WERI-Rb-1 (cell line): ENCODE measurements at regions not wholly inside any gene's neighbourhood (a gene's known extent, or its start where the extent isn't known, plus 50 kb on each side); places are given as distances from the start of the nearest gene placed in this dataset.

Source experiments
- DNase-seq: peaks from one replicate; pipeline ENCODE4 v3.0.0-alpha.2; 2020
- H3K27ac ChIP-seq: fragments of 250-450 bp; sonication (Bioruptor Pico); 2 replicates; pipeline ENCODE4 v1.5.1; 2020; ENCODE audit warnings: mild to moderate bottlenecking, moderate library complexity
- H3K27me3 ChIP-seq: fragments of 250-450 bp; sonication (Bioruptor Pico); 2 replicates; pipeline ENCODE4 v1.5.1; 2021; ENCODE audit warnings: mild to moderate bottlenecking, low read depth, moderate library complexity; ENCODE audit not compliant: insufficient read depth, severe bottlenecking
- H3K36me3 ChIP-seq: fragments of 250-450 bp; sonication (Bioruptor Pico); 2 replicates; pipeline ENCODE4 v1.5.1; 2020; ENCODE audit warnings: mild to moderate bottlenecking, moderate library complexity
- H3K4me3 ChIP-seq: 2 replicates; pipeline ENCODE4 v1.5.1; 2011; ENCODE audit warnings: low read depth, mild to moderate bottlenecking, control low read depth, low read length
- H3K9me3 ChIP-seq: fragments of 250-450 bp; sonication (Bioruptor Pico); 2 replicates; pipeline ENCODE4 v1.5.1; 2021; ENCODE audit warnings: mild to moderate bottlenecking, moderate library complexity; ENCODE audit not compliant: severe bottlenecking
- TF ChIP-seq, protein P1 (sequence below): IDR thresholded peaks from 2 replicates; pipeline ENCODE4 v1.5.1; 2011; ENCODE audit warnings: low read depth, mild to moderate bottlenecking, control low read depth, inconsistent platforms, low read length

DNA sequence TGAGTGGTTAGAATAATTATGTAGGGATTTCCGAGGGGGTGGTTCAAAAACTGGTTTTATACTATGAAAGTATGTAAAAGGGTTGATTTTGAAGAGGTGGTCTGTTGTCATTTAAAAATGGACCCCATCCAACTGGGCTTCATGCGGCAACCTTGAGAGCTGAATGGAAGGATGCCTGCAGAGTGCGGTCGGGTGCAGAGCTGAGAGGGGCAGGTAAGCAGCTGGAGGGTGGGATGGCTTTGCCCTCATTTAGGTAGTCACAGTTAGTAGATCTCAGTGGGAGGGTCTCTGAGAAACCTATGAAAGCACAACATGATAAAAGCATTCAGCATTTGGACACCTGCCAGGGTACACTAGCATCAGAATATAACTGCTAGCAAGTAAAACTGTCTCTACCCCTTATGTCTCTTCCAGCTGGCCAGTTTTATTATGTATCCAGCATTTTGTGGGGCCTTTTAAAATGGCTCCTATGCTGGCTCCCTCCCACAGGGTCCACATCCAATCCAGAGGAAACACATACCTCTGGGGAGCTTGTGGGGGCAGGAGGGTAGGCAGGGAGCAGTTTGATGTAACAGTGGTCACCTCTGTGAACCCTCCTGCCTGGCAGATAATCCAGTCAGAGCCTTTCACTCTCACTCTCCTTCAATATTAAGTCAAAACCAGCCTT, 75.9 kb upstream of the MAGI2 start:
- no peaks in the 10 kb centered on the region for H3K27me3 ChIP-seq
- no peak for DNase-seq
- no peak overlapping the region for H3K27ac ChIP-seq
- H3K4me3 ChIP-seq: no peak overlapping the region
- TF ChIP-seq, protein P1, sequence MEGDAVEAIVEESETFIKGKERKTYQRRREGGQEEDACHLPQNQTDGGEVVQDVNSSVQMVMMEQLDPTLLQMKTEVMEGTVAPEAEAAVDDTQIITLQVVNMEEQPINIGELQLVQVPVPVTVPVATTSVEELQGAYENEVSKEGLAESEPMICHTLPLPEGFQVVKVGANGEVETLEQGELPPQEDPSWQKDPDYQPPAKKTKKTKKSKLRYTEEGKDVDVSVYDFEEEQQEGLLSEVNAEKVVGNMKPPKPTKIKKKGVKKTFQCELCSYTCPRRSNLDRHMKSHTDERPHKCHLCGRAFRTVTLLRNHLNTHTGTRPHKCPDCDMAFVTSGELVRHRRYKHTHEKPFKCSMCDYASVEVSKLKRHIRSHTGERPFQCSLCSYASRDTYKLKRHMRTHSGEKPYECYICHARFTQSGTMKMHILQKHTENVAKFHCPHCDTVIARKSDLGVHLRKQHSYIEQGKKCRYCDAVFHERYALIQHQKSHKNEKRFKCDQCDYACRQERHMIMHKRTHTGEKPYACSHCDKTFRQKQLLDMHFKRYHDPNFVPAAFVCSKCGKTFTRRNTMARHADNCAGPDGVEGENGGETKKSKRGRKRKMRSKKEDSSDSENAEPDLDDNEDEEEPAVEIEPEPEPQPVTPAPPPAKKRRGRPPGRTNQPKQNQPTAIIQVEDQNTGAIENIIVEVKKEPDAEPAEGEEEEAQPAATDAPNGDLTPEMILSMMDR: no peak
- H3K36me3 ChIP-seq: no peaks in the 10 kb centered on the region
- no peaks in the 10 kb centered on the region for H3K9me3 ChIP-seq

DNA sequence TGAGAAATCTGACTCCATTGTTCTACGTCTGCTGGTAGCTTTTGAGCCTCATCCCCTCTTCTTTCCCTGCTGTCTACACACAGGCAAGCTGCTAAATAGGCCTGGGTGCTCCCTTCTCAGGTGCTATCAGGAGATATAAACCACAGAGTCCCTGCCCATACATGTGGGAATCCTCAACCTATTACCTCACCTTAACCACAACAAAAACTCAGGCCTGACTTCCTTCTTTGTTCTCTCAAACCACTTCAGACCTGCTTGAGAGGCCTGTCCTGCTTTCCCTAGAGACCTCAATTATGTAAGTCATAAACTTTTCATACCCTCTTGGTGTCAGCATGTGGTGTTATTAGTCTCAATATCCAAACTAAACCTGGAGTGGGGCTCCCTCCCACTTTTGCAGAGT, 75.0 kb upstream of the MAGI2 start:
- H3K27ac ChIP-seq: no peak overlapping the region
- H3K4me3 ChIP-seq: no peak overlapping the region
- DNase-seq: no peak
- no peaks in the 10 kb centered on the region for H3K36me3 ChIP-seq
- no peaks in the 10 kb centered on the region for H3K27me3 ChIP-seq
- TF ChIP-seq, protein P1: no peak
- H3K9me3 ChIP-seq: no peaks in the 10 kb centered on the region

DNA sequence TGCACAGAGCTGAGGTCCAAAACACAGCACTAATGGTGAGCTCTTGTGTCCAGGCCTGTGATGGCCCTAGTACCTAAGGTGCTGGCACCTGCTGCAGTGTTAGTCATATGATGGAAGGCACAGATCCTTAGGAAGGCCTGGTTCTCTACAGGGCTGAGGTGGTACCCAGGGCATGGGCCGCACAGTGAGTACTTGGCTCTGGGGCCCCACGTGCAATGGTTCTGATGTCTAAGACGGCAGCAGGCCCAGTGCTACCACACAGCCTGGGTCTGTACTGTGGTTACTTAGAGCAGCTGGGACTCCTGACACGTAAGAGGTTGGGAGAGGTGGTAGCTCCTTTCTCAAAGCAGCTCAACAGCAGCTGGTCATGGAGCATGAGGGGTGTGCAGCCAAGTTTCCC, 70.6 kb upstream of the MAGI2 start:
- no peak for DNase-seq
- H3K27me3 ChIP-seq: no peaks in the 10 kb centered on the region
- H3K27ac ChIP-seq: no peak overlapping the region
- H3K4me3 ChIP-seq: no peak overlapping the region
- no peaks in the 10 kb centered on the region for H3K36me3 ChIP-seq
- TF ChIP-seq, protein P1: no peak
- H3K9me3 ChIP-seq: no peaks in the 10 kb centered on the region

DNA sequence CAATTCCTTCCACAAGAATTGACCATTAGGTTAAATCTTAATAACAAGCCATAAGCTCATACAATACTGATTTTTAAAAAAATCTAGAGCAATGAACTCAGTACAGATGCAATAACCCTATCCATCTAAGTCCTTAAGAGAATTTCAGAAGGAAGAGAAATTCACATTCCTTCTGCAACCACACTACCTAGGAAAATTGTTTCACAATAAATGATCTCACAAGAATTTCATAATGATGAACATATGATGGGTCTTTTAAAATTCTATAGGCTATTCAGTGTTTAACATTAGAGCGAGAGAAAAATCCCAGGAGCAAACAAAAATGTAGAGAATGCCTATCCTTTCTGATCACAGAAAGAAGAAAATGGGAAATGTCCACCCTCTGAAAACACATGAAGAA, 70.0 kb upstream of the MAGI2 start:
- Histone ChIP-seq H3K27ac (no peak overlapping the region), H3K9me3 (no peaks in the 10 kb centered on the region), H3K4me3 (no peak overlapping the region), H3K27me3 (no peaks in the 10 kb centered on the region), H3K36me3 (no peaks in the 10 kb centered on the region)
- TF ChIP-seq, protein P1: no peak
- DNase-seq: no peak

DNA sequence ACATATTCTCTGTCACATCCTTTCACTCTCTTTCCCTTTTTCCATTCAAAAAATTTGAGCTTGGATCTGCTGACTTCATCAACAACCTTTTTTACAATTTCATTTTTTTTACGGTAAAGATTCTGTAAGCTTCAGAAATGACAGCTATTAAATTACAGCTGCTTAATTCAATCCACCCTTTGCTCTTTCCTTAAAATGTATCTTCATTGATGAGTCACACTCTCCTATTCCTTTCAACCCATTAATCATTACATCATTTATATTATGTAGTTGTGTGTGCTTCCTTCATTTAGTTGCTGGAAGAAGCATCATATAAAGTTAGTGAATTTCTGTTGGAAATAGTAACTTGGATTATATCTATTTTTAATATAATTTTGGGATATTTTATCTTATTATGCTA, 67.1 kb upstream of the MAGI2 start:
- Histone ChIP-seq H3K9me3 (no peaks in the 10 kb centered on the region), H3K27ac (no peak overlapping the region), H3K36me3 (no peaks in the 10 kb centered on the region), H3K4me3 (no peak overlapping the region), H3K27me3 (no peaks in the 10 kb centered on the region)
- no peak for DNase-seq
- TF ChIP-seq, protein P1: no peak

DNA sequence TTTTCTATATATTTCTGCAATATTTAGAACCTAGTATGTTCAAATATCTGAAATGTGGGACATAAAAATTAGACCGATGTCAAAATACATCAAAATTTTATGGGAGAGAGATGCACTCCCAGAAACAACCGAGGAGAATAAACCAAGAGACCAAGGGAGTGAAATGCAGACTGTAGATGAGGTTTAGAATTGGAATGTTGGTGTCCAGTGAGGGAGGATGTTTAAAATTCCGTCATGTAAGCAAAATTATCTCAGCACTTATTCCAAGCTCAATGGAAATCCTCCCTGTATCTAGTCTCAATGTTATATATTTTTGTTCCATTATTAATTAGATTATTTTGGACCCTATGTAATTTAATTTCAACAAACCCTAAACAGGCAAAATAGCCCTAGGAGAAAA, 61.9 kb upstream of the MAGI2 start:
- H3K4me3 ChIP-seq: no peak overlapping the region
- TF ChIP-seq, protein P1: no peak
- H3K36me3 ChIP-seq: no peaks in the 10 kb centered on the region
- H3K27me3 ChIP-seq: no peaks in the 10 kb centered on the region
- no peak overlapping the region for H3K27ac ChIP-seq
- DNase-seq: no peak
- H3K9me3 ChIP-seq: no peaks in the 10 kb centered on the region
